ENCODE measurements at regions not wholly inside any gene's neighbourhood (a gene's known extent, or its start where the extent isn't known, plus 50 kb on each side); places are given as distances from the start of the nearest gene placed in this dataset.

DNA sequence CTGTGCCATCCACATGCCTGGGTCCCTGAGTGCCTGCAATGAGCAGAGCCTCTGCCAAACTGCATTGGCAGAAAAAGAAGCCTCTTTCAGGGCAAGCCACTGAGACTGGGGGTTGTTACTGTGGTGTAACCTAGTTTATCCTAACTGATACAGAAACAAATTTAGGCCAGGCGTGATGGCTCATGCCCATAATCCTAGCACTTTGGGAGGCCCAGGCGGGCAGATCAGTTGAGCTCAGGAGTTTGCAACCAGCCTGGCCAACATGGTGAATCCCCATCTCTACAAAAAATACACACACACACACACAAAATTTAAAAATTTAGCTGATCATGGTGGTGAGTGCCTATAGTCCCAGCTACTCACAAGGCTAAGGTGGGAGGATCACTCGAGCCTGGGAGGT, 221.6 kb downstream of the TBC1D2B start:
- no peak for TF ChIP-seq POLR2A (IDR thresholded peaks at IDR 0.05; ENCODE audit: low read depth, low read length)
- no peak for FAIRE-seq
- no peak for DNase-seq (ENCODE audit: insufficient read length, low spot score)

DNA sequence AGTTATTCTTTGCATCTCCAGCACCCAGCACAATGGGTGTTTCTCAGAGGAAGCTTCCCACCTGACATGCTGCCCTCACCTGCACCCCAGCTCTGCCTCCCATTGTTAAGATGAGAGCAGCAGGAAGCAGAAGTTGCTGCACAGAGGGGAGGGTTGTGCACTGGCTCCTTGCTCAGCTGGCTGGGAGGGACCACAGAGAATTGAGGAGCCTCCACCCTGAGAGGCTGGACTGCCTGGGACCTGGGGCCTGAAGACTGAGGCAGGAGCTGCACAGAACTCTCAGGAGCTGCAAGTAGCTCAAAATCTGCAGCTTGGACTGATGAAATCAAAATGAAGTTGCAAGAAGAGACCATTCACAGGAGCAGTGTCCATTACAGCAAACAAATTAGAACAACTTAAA, 222.3 kb upstream of the LINGO1 start:
- no peak for DNase-seq (ENCODE audit: insufficient read length, low spot score)
- FAIRE-seq = no peak
- no peak for TF ChIP-seq POLR2A (IDR thresholded peaks at IDR 0.05; ENCODE audit: low read depth, low read length)

- no peak for TF ChIP-seq POLR2A (IDR thresholded peaks at IDR 0.05; ENCODE audit: low read depth, low read length)
- FAIRE-seq (no peak), DNase-seq (ENCODE audit: insufficient read length, low spot score) (no peak)
These were observed 221.2 kb upstream of the LINGO1 start for GRCh38 chr15:77853910-77854309.

GRCh38 chr15:77853008-77853328, 220.3 kb upstream of the LINGO1 start:
- no peak for FAIRE-seq
- no peak for DNase-seq (ENCODE audit: insufficient read length, low spot score)
- TF ChIP-seq POLR2A (IDR thresholded peaks at IDR 0.05; ENCODE audit: low read depth, low read length) = no peak

DNA sequence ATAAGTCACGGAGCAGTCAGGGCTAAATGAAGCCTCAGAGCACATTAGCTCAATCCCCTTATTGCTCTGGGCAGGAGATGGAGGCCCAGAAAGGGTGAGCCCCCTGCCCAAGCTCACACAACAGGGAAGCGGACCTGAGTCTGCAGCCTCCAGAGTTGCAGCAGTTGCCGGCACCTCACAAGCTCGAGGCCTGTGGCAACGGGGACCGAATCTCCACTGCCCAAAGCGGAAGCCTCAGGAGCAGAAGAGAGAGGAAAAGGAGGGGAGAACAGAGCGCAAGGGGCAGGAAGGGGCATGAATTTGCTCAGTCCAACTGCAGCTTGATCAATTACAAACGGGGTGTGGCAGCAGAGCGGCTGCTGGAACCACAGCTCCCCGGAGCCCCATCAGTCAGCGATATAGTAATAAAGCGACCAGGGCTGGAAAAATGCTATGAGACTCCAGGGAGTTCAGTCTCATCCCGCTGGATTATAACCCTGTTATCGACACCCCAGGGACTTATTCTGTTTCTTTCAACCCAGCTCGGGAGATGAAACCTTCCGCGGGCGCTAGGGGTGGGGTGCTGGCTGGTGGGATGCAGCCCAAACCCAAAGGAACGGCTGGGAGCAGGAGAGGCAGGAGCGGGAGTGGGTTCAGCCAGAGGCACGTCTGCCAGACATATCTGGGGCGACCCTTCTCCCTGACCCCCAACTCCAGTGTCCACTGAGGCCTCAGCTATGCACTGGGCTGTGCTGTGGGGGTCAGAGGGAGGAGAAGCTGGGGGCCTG, 219.7 kb upstream of the LINGO1 start:
- TF ChIP-seq POLR2A (IDR thresholded peaks at IDR 0.05; ENCODE audit: low read depth, low read length) = no peak
- DNase-seq (ENCODE audit: insufficient read length, low spot score) (no peak), FAIRE-seq (no peak)

DNA sequence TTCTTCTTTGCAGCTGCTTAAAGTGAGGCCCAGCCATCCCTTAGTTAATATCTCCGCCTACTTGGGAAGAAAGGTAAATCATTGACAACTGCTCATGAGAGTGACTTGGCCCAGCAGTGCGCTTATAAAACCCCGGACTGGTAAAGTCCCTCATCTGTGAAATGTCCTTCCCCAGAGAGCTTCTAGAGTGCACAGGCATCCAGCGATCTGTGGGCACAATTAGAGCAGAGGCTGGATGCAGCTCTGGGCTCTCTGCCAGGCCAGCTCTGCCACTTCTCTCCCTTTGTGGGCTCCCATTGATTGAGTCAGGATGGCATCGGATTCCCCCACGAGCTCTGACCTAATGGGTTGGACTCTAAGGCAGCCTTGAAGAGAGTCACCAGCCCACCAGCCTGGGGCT, 219.0 kb upstream of the LINGO1 start:
- FAIRE-seq (no peak), DNase-seq (ENCODE audit: insufficient read length, low spot score) (no peak)
- no peak for TF ChIP-seq POLR2A (IDR thresholded peaks at IDR 0.05; ENCODE audit: low read depth, low read length)

GRCh38 chr15:77851086-77851485, 218.4 kb upstream of the LINGO1 start:
- no peak for DNase-seq (ENCODE audit: insufficient read length, low spot score)
- no peak for FAIRE-seq
- no peak for TF ChIP-seq POLR2A (IDR thresholded peaks at IDR 0.05; ENCODE audit: low read depth, low read length)

DNA sequence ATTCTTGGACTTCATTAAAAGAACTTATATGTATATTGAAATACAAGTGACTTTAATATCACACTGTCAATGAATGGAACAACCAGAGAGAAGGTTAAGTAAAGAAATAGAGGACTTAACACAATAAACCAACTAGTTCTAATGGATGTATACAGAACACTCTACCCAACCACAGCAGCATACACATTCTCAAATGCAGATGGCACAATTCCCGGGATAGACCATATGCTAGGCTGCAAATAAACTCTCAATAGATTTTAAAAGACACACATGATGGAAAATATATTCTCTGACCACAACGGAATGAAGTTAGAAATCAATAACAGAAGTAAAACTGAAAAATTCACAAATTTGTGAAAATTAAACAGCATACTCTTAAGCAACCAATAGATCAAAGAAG, 214.3 kb upstream of the LINGO1 start:
- no peak for DNase-seq (ENCODE audit: insufficient read length, low spot score)
- no peak for FAIRE-seq
- no peak for TF ChIP-seq POLR2A (IDR thresholded peaks at IDR 0.05; ENCODE audit: low read depth, low read length)

DNA sequence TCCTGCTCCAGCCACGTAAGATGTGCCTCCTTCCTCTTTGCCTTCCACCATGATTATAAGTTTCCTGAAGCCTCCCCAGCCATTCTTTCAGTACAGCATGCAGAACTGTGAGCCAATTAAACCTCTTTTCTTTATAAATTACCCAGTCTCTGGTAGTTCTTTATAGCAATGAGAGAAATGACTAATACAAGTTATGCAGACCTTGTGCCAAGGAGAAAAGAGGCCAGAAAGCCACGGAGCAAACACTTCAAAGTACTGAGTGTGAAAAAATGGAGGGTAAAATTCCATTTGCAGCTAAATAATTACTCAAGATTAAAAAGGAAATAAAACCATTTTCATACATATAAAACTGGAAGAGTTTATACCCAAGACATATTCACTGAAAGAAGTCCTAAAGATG, 213.6 kb upstream of the LINGO1 start:
- DNase-seq (ENCODE audit: insufficient read length, low spot score) = no peak
- TF ChIP-seq POLR2A (IDR thresholded peaks at IDR 0.05; ENCODE audit: low read depth, low read length) = no peak
- no peak for FAIRE-seq

DNA sequence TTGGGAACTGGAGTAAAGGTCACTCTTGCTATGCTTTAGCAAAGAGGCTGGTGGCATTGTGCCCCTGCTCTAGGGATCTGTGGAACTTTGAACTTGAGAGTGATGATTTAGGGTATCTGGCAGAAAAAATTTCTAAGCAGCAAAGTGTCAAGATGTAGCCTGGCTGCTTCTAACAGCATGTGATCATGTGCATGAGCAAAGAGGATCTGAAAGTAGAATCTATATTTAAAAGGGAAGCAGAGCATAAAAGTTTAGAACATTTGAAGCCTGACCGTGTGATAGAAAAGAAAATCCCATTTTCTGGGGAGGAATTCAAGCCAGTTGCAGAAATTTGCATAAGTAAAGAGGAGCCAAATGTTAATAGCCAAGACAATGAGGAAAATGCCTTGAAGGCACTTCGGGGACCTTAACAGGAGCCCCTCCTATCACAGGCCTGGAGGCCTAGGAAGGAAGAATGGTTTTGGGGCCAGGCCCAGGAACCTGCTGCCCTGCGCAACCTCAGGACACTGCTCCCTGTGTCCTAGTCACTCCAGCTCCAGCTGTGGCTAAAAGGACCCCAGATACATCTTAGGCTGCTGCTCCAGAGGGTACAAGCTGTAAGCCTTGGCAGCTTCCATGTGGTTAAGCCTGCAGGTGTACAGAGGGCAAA, 212.2 kb upstream of the LINGO1 start:
- TF ChIP-seq POLR2A (IDR thresholded peaks at IDR 0.05; ENCODE audit: low read depth, low read length) = no peak
- DNase-seq (ENCODE audit: insufficient read length, low spot score) = no peak
- no peak for FAIRE-seq

DNA sequence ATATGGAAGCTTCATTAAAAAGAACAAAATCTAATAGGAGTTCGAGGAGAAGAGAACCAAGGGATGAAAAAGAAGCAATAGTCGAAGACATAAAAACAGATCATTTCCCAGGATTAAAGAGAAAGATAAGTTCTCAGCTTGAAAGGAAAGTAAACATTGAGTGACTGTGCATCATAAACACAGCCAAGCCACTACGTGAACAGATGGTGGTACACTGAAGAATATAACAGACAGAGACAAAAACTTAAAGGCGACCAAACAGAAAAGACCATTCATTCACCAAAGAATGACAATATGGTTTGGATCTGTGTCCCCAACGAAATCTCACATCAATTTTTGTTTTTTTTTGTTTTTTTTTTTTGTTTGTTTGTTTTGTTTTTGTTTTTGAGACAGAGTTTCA, 210.8 kb upstream of the LINGO1 start:
- FAIRE-seq = no peak
- no peak for TF ChIP-seq POLR2A (IDR thresholded peaks at IDR 0.05; ENCODE audit: low read depth, low read length)

DNA sequence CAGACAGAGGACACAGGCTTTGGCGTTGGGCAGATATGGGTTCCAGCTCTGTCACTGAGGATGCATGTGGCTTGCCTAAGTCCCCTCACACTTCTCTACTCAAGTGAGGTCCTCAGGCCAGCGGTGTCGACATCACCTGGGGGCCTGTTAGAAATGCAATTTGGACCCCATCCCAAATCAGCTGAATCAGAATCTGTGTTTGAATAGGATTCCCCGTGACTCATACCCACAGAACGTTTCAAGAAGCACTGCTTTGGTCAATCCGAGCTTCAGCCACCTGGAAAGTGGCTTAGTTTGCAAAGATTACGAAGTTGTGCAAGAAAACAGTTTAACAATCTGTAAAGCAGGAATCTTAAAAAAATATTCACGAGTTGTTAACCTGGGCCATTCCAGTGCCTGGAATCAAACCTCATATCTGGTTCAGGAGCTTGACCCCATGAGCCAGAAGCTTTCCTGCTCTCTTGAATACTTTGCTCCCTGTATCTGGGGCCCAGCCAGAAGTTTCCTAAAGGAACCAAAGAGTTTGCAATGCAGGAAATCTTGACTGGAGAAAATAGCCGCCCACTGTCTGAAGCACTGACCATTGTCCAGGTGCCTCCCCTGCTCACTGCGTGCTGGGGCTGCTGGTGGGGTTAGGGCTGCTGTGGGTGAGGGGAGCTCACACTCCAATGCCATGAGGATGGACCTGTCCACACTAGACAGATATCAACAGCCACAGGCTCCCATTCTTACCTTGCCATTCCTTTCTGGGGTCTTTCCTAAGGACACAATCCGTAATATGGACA, 208.5 kb upstream of the LINGO1 start:
- TF ChIP-seq POLR2A (IDR thresholded peaks at IDR 0.05; ENCODE audit: low read depth, low read length) = no peak

More for the DNA sequence above, 210.8 kb upstream of the LINGO1 start:
- DNase-seq (ENCODE audit: insufficient read length, low spot score) = no peak

GRCh38 chr15:77839970-77840905, 207.5 kb upstream of the LINGO1 start:
- DNase-seq (ENCODE audit: insufficient read length, low spot score) (no peak), FAIRE-seq (no peak)
- TF ChIP-seq POLR2A (IDR thresholded peaks at IDR 0.05; ENCODE audit: low read depth, low read length) = no peak

More for the DNA sequence above, 208.5 kb upstream of the LINGO1 start:
- DNase-seq (ENCODE audit: insufficient read length, low spot score) (no peak), FAIRE-seq (no peak)

DNA sequence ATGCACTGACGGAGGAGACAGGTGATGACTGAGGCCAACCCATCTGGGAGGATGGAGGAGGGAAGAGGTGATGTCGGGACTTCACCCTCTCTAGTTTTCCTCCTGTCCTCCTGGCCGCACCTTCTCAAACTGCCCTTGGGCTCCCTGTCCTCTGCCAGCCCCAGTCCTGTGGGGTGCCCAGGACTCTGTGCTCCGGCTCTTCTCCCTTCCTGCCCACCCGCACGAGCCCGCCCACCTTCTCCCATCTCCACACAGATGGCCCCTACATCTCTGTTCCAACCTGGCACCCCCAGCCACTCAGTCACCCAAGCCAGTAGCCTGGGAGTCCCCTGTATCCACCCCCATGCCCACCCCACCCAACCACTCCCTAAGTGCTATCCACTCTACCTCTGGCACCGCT, 206.7 kb upstream of the LINGO1 start:
- DNase-seq (ENCODE audit: insufficient read length, low spot score) (no peak), FAIRE-seq (no peak)
- TF ChIP-seq POLR2A (IDR thresholded peaks at IDR 0.05; ENCODE audit: low read depth, low read length) = no peak
